DOHH2 (cell line): ENCODE measurements at regions not wholly inside any gene's neighbourhood (a gene's known extent, or its start where the extent isn't known, plus 50 kb on each side); places are given as distances from the start of the nearest gene placed in this dataset.
A peak's percentile ranks its signal among the peaks of the same experiment; 100 is the strongest.

Source experiments
- EZH2phosphoT487 ChIP-seq: fragments of 200-600 bp; sonication (generic); IDR thresholded peaks from 2 replicates; pipeline ENCODE4 v1.6.1; 2017; ENCODE audit warnings: borderline replicate concordance, mild to moderate bottlenecking, antibody characterized with exemption, low read length, moderate library complexity, mixed read lengths
- TF ChIP-seq, protein P1 (sequence below): fragments of 200-600 bp; sonication (generic); IDR thresholded peaks from one replicate; pipeline ENCODE4 v1.5.1; 2014; ENCODE audit warnings: antibody characterized with exemption, mild to moderate bottlenecking, low read depth, low read length; ENCODE audit not compliant: poor library complexity, severe bottlenecking

DNA sequence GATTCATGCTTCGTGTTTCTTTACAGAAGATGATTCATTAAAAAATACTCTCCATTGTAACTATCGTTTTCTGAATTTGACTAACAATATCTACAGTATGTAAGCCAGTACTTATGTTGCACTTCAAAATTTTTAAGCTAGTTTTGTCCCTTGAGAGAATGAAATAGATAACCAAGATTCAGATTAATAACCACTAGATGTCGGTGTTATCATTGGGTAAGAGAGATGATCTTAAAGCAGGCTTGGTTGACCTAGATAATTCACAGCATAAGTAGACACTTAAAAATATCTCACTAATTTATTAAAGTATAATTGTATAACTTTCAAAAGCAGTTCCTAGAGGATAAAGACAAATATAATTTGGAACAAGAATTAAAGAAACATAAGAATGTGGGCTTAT is 430.9 kb downstream of the C4orf33 start:
- TF ChIP-seq, protein P1, sequence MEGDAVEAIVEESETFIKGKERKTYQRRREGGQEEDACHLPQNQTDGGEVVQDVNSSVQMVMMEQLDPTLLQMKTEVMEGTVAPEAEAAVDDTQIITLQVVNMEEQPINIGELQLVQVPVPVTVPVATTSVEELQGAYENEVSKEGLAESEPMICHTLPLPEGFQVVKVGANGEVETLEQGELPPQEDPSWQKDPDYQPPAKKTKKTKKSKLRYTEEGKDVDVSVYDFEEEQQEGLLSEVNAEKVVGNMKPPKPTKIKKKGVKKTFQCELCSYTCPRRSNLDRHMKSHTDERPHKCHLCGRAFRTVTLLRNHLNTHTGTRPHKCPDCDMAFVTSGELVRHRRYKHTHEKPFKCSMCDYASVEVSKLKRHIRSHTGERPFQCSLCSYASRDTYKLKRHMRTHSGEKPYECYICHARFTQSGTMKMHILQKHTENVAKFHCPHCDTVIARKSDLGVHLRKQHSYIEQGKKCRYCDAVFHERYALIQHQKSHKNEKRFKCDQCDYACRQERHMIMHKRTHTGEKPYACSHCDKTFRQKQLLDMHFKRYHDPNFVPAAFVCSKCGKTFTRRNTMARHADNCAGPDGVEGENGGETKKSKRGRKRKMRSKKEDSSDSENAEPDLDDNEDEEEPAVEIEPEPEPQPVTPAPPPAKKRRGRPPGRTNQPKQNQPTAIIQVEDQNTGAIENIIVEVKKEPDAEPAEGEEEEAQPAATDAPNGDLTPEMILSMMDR: peak; percentile 22
- no peak for TF ChIP-seq EZH2phosphoT487
